H1 (cell line): ENCODE measurements at regions not wholly inside any gene's neighbourhood (a gene's known extent, or its start where the extent isn't known, plus 50 kb on each side); places are given as distances from the start of the nearest gene placed in this dataset.

Source experiments
- CTCF ChIA-PET: fragments of 300-600 bp; sonication (Branson Sonifier 250); formaldehyde crosslinking; loops from one replicate; lab custom pipeline; 2021; ENCODE audit not compliant: partially characterized antibody; lab: Charles Lee
- POLR2A ChIA-PET: fragments of 300-600 bp; sonication (Branson Sonifier 250); formaldehyde crosslinking; loops from one replicate; lab custom pipeline; 2021; ENCODE audit warnings: inconsistent platforms; ENCODE audit not compliant: partially characterized antibody; lab: Charles Lee
- DNase-seq, 2 experiments: peaks; one replicate each; pipeline versions ENCODE4 v3.0.0 to v3.0.0-alpha.2; 2010 to 2022; ENCODE audit warnings: low spot score in 2 of 2, low read depth in 1 of 2, mixed read lengths in 1 of 2
- FAIRE-seq: peaks from 2 replicates; lab custom pipeline; 2011; peaks lifted over from hg19 to GRCh38; lab: Jason Lieb, UNC
- H2AFZ ChIP-seq: 2 replicates; pipeline ENCODE4 v1.8.1; 2012; ENCODE audit warnings: low read length, inconsistent platforms
- H2AK5ac ChIP-seq: 2 replicates; pipeline ENCODE4 v1.6.1; 2013; ENCODE audit warnings: low read depth, low read length
- H2BK120ac ChIP-seq: replicated peaks from 2 replicates; pipeline ENCODE3; 2013; ENCODE audit warnings: low read depth, low read length, inconsistent platforms
- H2BK12ac ChIP-seq: 2 replicates; pipeline ENCODE4 v1.6.1; 2013; ENCODE audit warnings: low read depth, low read length
- H2BK15ac ChIP-seq: 2 replicates; pipeline ENCODE4 v1.6.1; 2013; ENCODE audit warnings: low read length
- H2BK20ac ChIP-seq: 2 replicates; pipeline ENCODE4 v1.6.1; 2013; ENCODE audit warnings: low read length
- H2BK5ac ChIP-seq: 2 replicates; pipeline ENCODE4 v1.6.1; 2013; ENCODE audit warnings: low read depth, low read length
- H3K14ac ChIP-seq: 2 replicates; pipeline ENCODE4 v1.6.1; 2013; ENCODE audit warnings: inconsistent platforms; ENCODE audit not compliant: insufficient read length
- H3K18ac ChIP-seq: 2 replicates; pipeline ENCODE4 v1.6.1; 2013; ENCODE audit warnings: low read length; ENCODE audit errors: extremely low read depth
- H3K23ac ChIP-seq: 2 replicates; pipeline ENCODE4 v1.6.1; 2013; ENCODE audit warnings: inconsistent platforms; ENCODE audit not compliant: insufficient read length
- H3K23me2 ChIP-seq: 2 replicates; pipeline ENCODE4 v1.6.1; 2013; ENCODE audit warnings: low read depth, low read length
- H3K27ac ChIP-seq: 2 replicates; pipeline ENCODE4 v1.6.1; 2011; ENCODE audit warnings: low read depth, low read length, inconsistent platforms
- H3K27me3 ChIP-seq, 4 experiments: replicated peaks in 1 of 4; 1 replicate in 1 of 4; 2 replicates in 3 of 4; pipeline versions ENCODE4 v1.6.1 to v1.8.1; 2011 to 2013; ENCODE audit warnings: low read length in 3 of 4, mild to moderate bottlenecking in 3 of 4, inconsistent platforms in 2 of 4, mixed read lengths in 2 of 4, moderate library complexity in 1 of 4; ENCODE audit not compliant: control insufficient read depth in 3 of 4, insufficient read depth in 3 of 4; ENCODE audit errors: extremely low read depth in 1 of 4
- H3K36me3 ChIP-seq, 4 experiments: 2 replicates each; pipeline versions ENCODE4 v1.6.1 to v1.8.1; 2011 to 2013; ENCODE audit warnings: mild to moderate bottlenecking in 4 of 4, low read length in 3 of 4, moderate library complexity in 2 of 4, control low read depth in 1 of 4, inconsistent platforms in 1 of 4; ENCODE audit not compliant: insufficient read depth in 4 of 4, control insufficient read depth in 2 of 4
- H3K4ac ChIP-seq: replicated peaks from 2 replicates; pipeline ENCODE3; 2013; ENCODE audit warnings: low read length, low read depth, mixed read lengths, inconsistent platforms; ENCODE audit not compliant: insufficient read length
- H3K4me1 ChIP-seq, 4 experiments: replicated peaks in 1 of 4; 1 replicate in 1 of 4; 2 replicates in 3 of 4; pipeline versions ENCODE4 v1.6.1 to v1.8.1; 2011 to 2013; ENCODE audit warnings: low read length in 3 of 4, inconsistent platforms in 2 of 4, mixed read lengths in 1 of 4; ENCODE audit not compliant: insufficient read depth in 4 of 4, control insufficient read depth in 3 of 4
- H3K4me2 ChIP-seq, 2 experiments: 2 replicates each; pipeline versions ENCODE4 v1.6.1 to v1.8.1; 2011 to 2013; ENCODE audit warnings: low read depth in 2 of 2, low read length in 2 of 2, control low read depth in 1 of 2, inconsistent platforms in 1 of 2, mild to moderate bottlenecking in 1 of 2; ENCODE audit not compliant: insufficient read depth in 1 of 2
- H3K4me3 ChIP-seq, 4 experiments: fragments of 200-600, 300-600 bp in 1 of 4; sonication (generic), shearing (Covaris generic), sonication (Bioruptor Twin) in 1 of 4; 2 replicates each; pipeline versions ENCODE4 v1.5.1 to v1.8.1; 2011 to 2016; ENCODE audit warnings: low read length in 4 of 4, low read depth in 3 of 4, control low read depth in 2 of 4, inconsistent platforms in 2 of 4, mild to moderate bottlenecking in 2 of 4, mixed read lengths in 1 of 4, moderate library complexity in 1 of 4; ENCODE audit not compliant: insufficient read depth in 2 of 4; ENCODE audit errors: extremely low read depth in 1 of 4
- H3K56ac ChIP-seq: replicated peaks from 2 replicates; pipeline ENCODE3; 2013; ENCODE audit warnings: low read depth, mild to moderate bottlenecking, mixed read lengths, low read length, inconsistent platforms; ENCODE audit not compliant: insufficient read length
- H3K79me1 ChIP-seq: 2 replicates; pipeline ENCODE4 v1.6.1; 2013; ENCODE audit warnings: low read depth, low read length, control low read depth
- H3K79me2 ChIP-seq, 2 experiments: 2 replicates each; pipeline versions ENCODE4 v1.6.1 to v1.8.1; 2012 to 2013; ENCODE audit warnings: low read length in 2 of 2, mild to moderate bottlenecking in 2 of 2, inconsistent platforms in 1 of 2; ENCODE audit not compliant: insufficient read depth in 2 of 2, control insufficient read depth in 1 of 2
- H3K9ac ChIP-seq, 4 experiments: replicated peaks in 1 of 4; 1 replicate in 1 of 4; 2 replicates in 3 of 4; pipeline versions ENCODE4 v1.6.1 to v1.8.1; 2011 to 2013; ENCODE audit warnings: low read depth in 3 of 4, low read length in 3 of 4, control low read depth in 2 of 4, mild to moderate bottlenecking in 2 of 4, moderate library complexity in 2 of 4, inconsistent platforms in 1 of 4; ENCODE audit errors: extremely low read depth in 1 of 4
- H3K9me3 ChIP-seq, 2 experiments: 2 replicates each; pipeline versions ENCODE4 v1.6.1 to v1.8.1; 2012 to 2013; ENCODE audit warnings: mild to moderate bottlenecking in 2 of 2, moderate library complexity in 2 of 2, control low read depth in 1 of 2, inconsistent platforms in 1 of 2, low read depth in 1 of 2, low read length in 1 of 2, mixed read lengths in 1 of 2; ENCODE audit not compliant: insufficient read depth in 2 of 2
- H4K20me1 ChIP-seq, 2 experiments: replicated peaks in 1 of 2; 2 replicates each; pipeline versions ENCODE3 to v1.8.1; 2011 to 2013; ENCODE audit warnings: inconsistent platforms in 2 of 2, low read length in 2 of 2, mild to moderate bottlenecking in 1 of 2; ENCODE audit not compliant: insufficient read depth in 2 of 2, control insufficient read depth in 1 of 2
- H4K5ac ChIP-seq: 2 replicates; pipeline ENCODE4 v1.6.1; 2013; ENCODE audit warnings: low read length, low read depth, mixed read lengths, inconsistent platforms; ENCODE audit not compliant: insufficient read length
- H4K8ac ChIP-seq: 2 replicates; pipeline ENCODE4 v1.8.0; 2013; ENCODE audit warnings: mild to moderate bottlenecking, moderate library complexity, low read length, inconsistent platforms; ENCODE audit not compliant: insufficient read depth; ENCODE audit errors: extremely low read depth
- H4K91ac ChIP-seq: replicated peaks from 2 replicates; pipeline ENCODE3; 2013; ENCODE audit warnings: low read length, mixed read lengths, inconsistent platforms; ENCODE audit not compliant: insufficient read length
- ZNF274 ChIP-seq: IDR thresholded peaks from 2 replicates; pipeline ENCODE4 v1.7.0; 2012; ENCODE audit warnings: low read length, borderline replicate concordance; ENCODE audit errors: extremely low read depth
- WGBS, 2 experiments: shearing (Covaris generic) in 1 of 2; methylation state at CpG; one replicate each; pipeline versions ENCODE4 v1.1.6 to v1.1.7; 2013 to 2015; ENCODE audit warnings: low lambda C conversion rate in 2 of 2, mixed read lengths in 2 of 2, inconsistent platforms in 1 of 2, low coverage in 1 of 2, missing lambda C conversion rate in 1 of 2; ENCODE audit not compliant: insufficient replicate concordance in 2 of 2, insufficient coverage in 1 of 2, insufficient read length in 1 of 2; ENCODE audit errors: extremely low coverage in 1 of 2, missing lambda C conversion rate in 1 of 2; 5-methylcytosine and 5-hydroxymethylcytosine counted together

DNA sequence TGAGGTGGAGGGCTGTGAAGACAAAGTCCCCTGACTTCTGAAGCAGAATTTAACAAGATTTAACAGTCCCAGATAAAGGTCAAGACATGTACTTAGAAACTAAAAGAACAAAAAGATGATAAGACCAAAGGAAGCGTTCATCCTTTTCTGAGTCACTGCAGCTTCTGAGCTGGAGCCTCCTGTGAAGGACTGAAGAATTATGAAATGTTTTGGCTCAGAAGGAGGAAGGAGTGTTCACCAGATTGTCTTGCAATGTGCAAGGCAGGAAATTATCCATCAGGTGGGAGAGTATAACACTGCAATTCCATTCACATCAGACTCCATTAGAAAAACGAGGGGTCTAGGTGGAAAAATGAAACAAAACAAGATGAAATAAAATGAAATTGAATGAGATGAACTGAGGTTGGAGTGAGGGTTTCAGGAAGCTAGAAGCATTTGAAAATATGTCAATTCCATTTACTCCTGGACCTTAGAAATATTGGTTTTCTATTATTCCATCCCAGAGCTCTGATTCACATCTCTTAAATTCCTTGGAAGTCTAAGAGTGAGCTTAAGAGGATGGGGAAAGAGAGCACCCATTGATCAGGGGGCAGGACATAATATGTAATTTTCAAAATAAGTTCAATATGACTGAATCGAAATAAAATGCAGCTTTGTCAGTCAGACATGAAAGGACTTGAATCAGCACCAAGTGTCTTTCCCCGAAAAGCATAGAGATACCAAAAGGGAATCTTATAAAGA, 186.1 kb upstream of the LNX1 start:
- CTCF ChIA-PET, result interaction anchor here (1.3 kb wide), 1 partner anchor 456 kb away, joined by 4 read pairs; no protein-coding TSS in a partner anchor
- WGBS, 2 experiments, result 82% methylated on average over 4 of the region's 4 CpGs; no CpG with 5 or more reads in 1 of the 2 experiments
- H3K14ac ChIP-seq, result no peak overlapping the region

More for the DNA sequence above, 186.1 kb upstream of the LNX1 start:
- Histone ChIP-seq H2AK5ac (no peak overlapping the region), H3K56ac (no peak overlapping the region), H3K23ac (no peak overlapping the region), H4K91ac (no peak overlapping the region), H4K20me1 (no peaks in the 10 kb centered on the region), H3K4me3 (no peak overlapping the region), H4K5ac (no peak overlapping the region), H3K18ac (no peak overlapping the region), H3K4ac (no peak overlapping the region), H2BK5ac (no peak overlapping the region), H3K4me1 (no peaks in the 10 kb centered on the region), H3K9ac (no peak overlapping the region), H3K36me3 (no peaks in the 10 kb centered on the region), H3K27me3 (peaks cover 0 to 1% (median 0%) of the 10 kb centered on the region in 4 experiments; a peak in 1 of 7 replicates), H3K79me2 (no peaks in the 10 kb centered on the region), H3K79me1 (no peaks in the 10 kb centered on the region), H3K23me2 (peaks cover 3% of the 10 kb centered on the region; the same call in 1 of the 2 replicates), H3K4me2 (no peak overlapping the region), H2AFZ (no peak overlapping the region), H2BK15ac (no peak overlapping the region), H2BK20ac (no peak overlapping the region), H3K9me3 (no peaks in the 10 kb centered on the region), H3K27ac (no peak overlapping the region), H4K8ac (no peak overlapping the region), H2BK120ac (no peak overlapping the region), H2BK12ac (no peak overlapping the region)
- no peak for TF ChIP-seq ZNF274
- DNase-seq, result no peak
- no peak for FAIRE-seq
- POLR2A ChIA-PET, result interaction anchor here (0.6 kb wide), 1 partner anchor 1206 kb away, joined by 3 read pairs; no protein-coding TSS in a partner anchor
